SK-N-SH (cell line): ENCODE measurements at regions not wholly inside any gene's neighbourhood (a gene's known extent, or its start where the extent isn't known, plus 50 kb on each side); places are given as distances from the start of the nearest gene placed in this dataset.

Experiments
- CTCF ChIA-PET: fragments of 300-600, 350-600 bp; formaldehyde crosslinking; extraction: SDS; loops from one replicate; lab custom pipeline; 2021; lab: Yijun Ruan, JAX
- POLR2A ChIA-PET: fragments of 350-600 bp; sonication (Branson Sonifier 250); formaldehyde crosslinking; extraction: SDS; loops from one replicate; lab custom pipeline; 2020; ENCODE audit warnings: antibody characterized with exemption, inconsistent platforms; lab: Yijun Ruan, JAX
- DNase-seq: peaks from one replicate; pipeline ENCODE4 v3.0.0; 2012
- H2AFZ ChIP-seq: fragments of 200-600 bp; sonication (generic); 2 replicates; pipeline ENCODE4 v1.8.1; 2016; ENCODE audit warnings: antibody characterized with exemption, mild to moderate bottlenecking, low read depth
- H3F3A ChIP-seq: fragments of 200-600 bp; sonication (generic); replicated peaks from 2 replicates; pipeline ENCODE3; 2016; ENCODE audit warnings: antibody characterized with exemption, mild to moderate bottlenecking; ENCODE audit not compliant: insufficient read depth
- H3K27ac ChIP-seq, 2 experiments: fragments of 200-500 bp in 1 of 2; fragments of 200-600 bp in 1 of 2; sonication (Bioruptor generic) in 1 of 2; sonication (generic), shearing (Covaris generic) in 1 of 2; 2 replicates each; pipeline versions ENCODE4 v1.5.1 to v1.6.1; 2014 to 2016; ENCODE audit warnings: low read depth in 2 of 2, inconsistent platforms in 1 of 2, low read length in 1 of 2, mild to moderate bottlenecking in 1 of 2, mixed read lengths in 1 of 2
- H3K27me3 ChIP-seq: fragments of 200-600 bp; sonication (generic), shearing (Covaris generic); 2 replicates; pipeline ENCODE4 v1.6.1; 2016; ENCODE audit warnings: mixed run types; ENCODE audit not compliant: insufficient read depth
- H3K36me3 ChIP-seq, 2 experiments: fragments of 200-500 bp in 1 of 2; fragments of 200-600 bp in 1 of 2; sonication (Bioruptor generic) in 1 of 2; sonication (generic) in 1 of 2; replicated peaks in 1 of 2; 2 replicates each; pipeline versions ENCODE3 to v1.5.1; 2014 to 2016; ENCODE audit warnings: low read length in 1 of 2, mild to moderate bottlenecking in 1 of 2; ENCODE audit not compliant: insufficient read depth in 2 of 2, control insufficient read depth in 1 of 2
- H3K4me1 ChIP-seq, 2 experiments: fragments of 200-500 bp in 1 of 2; fragments of 200-600 bp in 1 of 2; sonication (Bioruptor generic) in 1 of 2; sonication (generic), shearing (Covaris generic) in 1 of 2; 2 replicates each; pipeline versions ENCODE4 v1.5.1 to v1.6.1; 2014 to 2016; ENCODE audit warnings: low read depth in 1 of 2, low read length in 1 of 2, mixed run types in 1 of 2; ENCODE audit not compliant: insufficient read depth in 2 of 2, control insufficient read depth in 1 of 2
- H3K4me2 ChIP-seq: fragments of 200-600 bp; sonication (generic), shearing (Covaris generic); 2 replicates; pipeline ENCODE4 v1.6.1; 2017; ENCODE audit warnings: mixed run types
- H3K4me3 ChIP-seq, 2 experiments: fragments of 200-500 bp in 1 of 2; fragments of 200-600 bp in 1 of 2; sonication (Bioruptor generic) in 1 of 2; sonication (generic), shearing (Covaris generic) in 1 of 2; 2 replicates each; pipeline versions ENCODE4 v1.5.1 to v1.8.1; 2014 to 2016; ENCODE audit warnings: low read depth in 2 of 2, inconsistent platforms in 1 of 2, low read length in 1 of 2, mild to moderate bottlenecking in 1 of 2, mixed read lengths in 1 of 2, moderate library complexity in 1 of 2
- H3K79me2 ChIP-seq: fragments of 200-600 bp; sonication (generic); 2 replicates; pipeline ENCODE4 v1.8.1; 2017; ENCODE audit warnings: mild to moderate bottlenecking; ENCODE audit not compliant: insufficient read depth
- H3K9ac ChIP-seq: fragments of 200-600 bp; sonication (generic); 2 replicates; pipeline ENCODE4 v1.6.1; 2017; ENCODE audit warnings: mixed run types
- H3K9me2 ChIP-seq: fragments of 200-600 bp; sonication (generic); 2 replicates; pipeline ENCODE4 v1.6.1; 2017; ENCODE audit warnings: mixed run types
- H3K9me3 ChIP-seq: fragments of 200-600 bp; sonication (generic); 2 replicates; pipeline ENCODE4 v1.6.1; 2017; ENCODE audit warnings: mixed run types, mild to moderate bottlenecking, moderate library complexity
- H4K20me1 ChIP-seq: fragments of 200-600 bp; sonication (generic); 2 replicates; pipeline ENCODE4 v1.6.1; 2017; ENCODE audit warnings: mild to moderate bottlenecking, mixed run types; ENCODE audit not compliant: insufficient read depth
- CTCF ChIP-seq: fragments of 200-600 bp; sonication (generic); IDR thresholded peaks from 2 replicates; pipeline ENCODE4 v1.6.1; 2017; ENCODE audit warnings: antibody characterized with exemption, mild to moderate bottlenecking, moderate library complexity
- FOXJ3 ChIP-seq: sonication (generic); formaldehyde crosslinking; IDR thresholded peaks from 2 replicates; pipeline ENCODE4 v1.5.1; 2020; ENCODE audit warnings: mild to moderate bottlenecking, missing genetic modification reagents
- FOXM1 ChIP-seq: IDR thresholded peaks from 2 replicates; pipeline ENCODE4 v1.4.0; 2012; ENCODE audit warnings: low read depth, mild to moderate bottlenecking
- GATA2 ChIP-seq: sonication (generic); formaldehyde crosslinking; IDR thresholded peaks from 2 replicates; pipeline ENCODE4 v1.5.0; 2020; ENCODE audit warnings: mild to moderate bottlenecking, missing genetic modification reagents
- MAX ChIP-seq: IDR thresholded peaks from 2 replicates; pipeline ENCODE4 v1.4.0; 2012; ENCODE audit warnings: low read depth
- NRF1 ChIP-seq: IDR thresholded peaks from 2 replicates; pipeline ENCODE4 v1.6.1; 2012; ENCODE audit warnings: low read depth, mild to moderate bottlenecking, low read length
- PBX3 ChIP-seq: IDR thresholded peaks from 2 replicates; pipeline ENCODE4; 2012
- POLR2AphosphoS5 ChIP-seq: IDR thresholded peaks from 2 replicates; pipeline ENCODE4 v1.6.1; 2012; ENCODE audit warnings: low read depth, low read length
- RCOR1 ChIP-seq: fragments of 150-350 bp; IDR thresholded peaks from 2 replicates; pipeline ENCODE4 v1.6.1; 2017; ENCODE audit warnings: antibody characterized with exemption, low read length
- REST ChIP-seq: IDR thresholded peaks from 2 replicates; pipeline ENCODE4 v1.6.1; 2012; ENCODE audit warnings: mild to moderate bottlenecking, low read depth, low read length, moderate library complexity
- RXRA ChIP-seq: IDR thresholded peaks from 2 replicates; pipeline ENCODE4 v1.4.0; 2012; ENCODE audit warnings: low read depth, mild to moderate bottlenecking, borderline replicate concordance
- TAF1 ChIP-seq: IDR thresholded peaks from 2 replicates; pipeline ENCODE4 v1.6.1; 2012; ENCODE audit warnings: low read depth, mild to moderate bottlenecking, low read length, moderate library complexity, borderline replicate concordance
- TCF12 ChIP-seq: IDR thresholded peaks from 2 replicates; pipeline ENCODE4 v1.4.0; 2012
- TEAD4 ChIP-seq: IDR thresholded peaks from 2 replicates; pipeline ENCODE4 v1.4.0; 2012; ENCODE audit warnings: mild to moderate bottlenecking, borderline replicate concordance; ENCODE audit not compliant: insufficient read depth
- USF1 ChIP-seq: IDR thresholded peaks from 2 replicates; pipeline ENCODE4 v1.4.0; 2012; ENCODE audit warnings: low read depth, borderline replicate concordance
- USF2 ChIP-seq: fragments of 150-350 bp; IDR thresholded peaks from 2 replicates; pipeline ENCODE4 v1.6.1; 2017; ENCODE audit warnings: antibody characterized with exemption, low read length, low read depth, borderline replicate concordance
- whole genome bisulfite sequencing: methylation state at CpG from one replicate; pipeline ENCODE4 v1.1.6; 2017; ENCODE audit warnings: low lambda C conversion rate; 5-methylcytosine and 5-hydroxymethylcytosine counted together

GRCh38 chr4:96504386-96504785, 664.5 kb downstream of the PDHA2 start:
- Histone ChIP-seq H3K9me3 (no peaks in the 10 kb centered on the region), H3K4me3 (no peak overlapping the region), H3K27me3 (no peaks in the 10 kb centered on the region), H3K4me2 (no peak overlapping the region), H4K20me1 (no peaks in the 10 kb centered on the region), H3K27ac (no peak overlapping the region), H3K79me2 (no peaks in the 10 kb centered on the region), H3K4me1 (no peaks in the 10 kb centered on the region), H3K36me3 (no peaks in the 10 kb centered on the region), H3F3A (no peaks in the 10 kb centered on the region), H3K9me2 (no peaks in the 10 kb centered on the region)
- DNase-seq: no peak
- ChIA-PET POLR2A (no interaction called here), CTCF (no interaction called here)
- 41% methylated on average over 5 of the region's 5 CpGs for WGBS
- no peak for TF ChIP-seq RCOR1
- no peak for TF ChIP-seq PBX3
- TF ChIP-seq TAF1: no peak
- no peak for TF ChIP-seq FOXM1
- TF ChIP-seq CTCF: no peak
- TF ChIP-seq USF2: no peak
- no peak for TF ChIP-seq POLR2AphosphoS5
- no peak for TF ChIP-seq RXRA
- no peak for TF ChIP-seq NRF1
- no peak for TF ChIP-seq GATA2 (CRISPR knock-in tag)
- no peak for TF ChIP-seq MAX
- TF ChIP-seq, all 33 proteins: peak for 0
- no peak overlapping the region for H3K9ac ChIP-seq
- no peak overlapping the region for H2AFZ ChIP-seq

- CTCF ChIA-PET: no interaction called here
- Histone ChIP-seq H3K9me2 (no peaks in the 10 kb centered on the region), H3K27ac (no peak overlapping the region), H3K9me3 (no peaks in the 10 kb centered on the region), H3K36me3 (no peaks in the 10 kb centered on the region), H3K79me2 (no peaks in the 10 kb centered on the region), H2AFZ (no peak overlapping the region), H4K20me1 (no peaks in the 10 kb centered on the region), H3K4me3 (no peak overlapping the region), H3K4me2 (no peak overlapping the region), H3K4me1 (no peaks in the 10 kb centered on the region), H3K9ac (no peak overlapping the region), H3K27me3 (no peaks in the 10 kb centered on the region), H3F3A (no peaks in the 10 kb centered on the region)
- 31% methylated on average over 2 of the region's 2 CpGs for WGBS
- POLR2A ChIA-PET: no interaction called here
- DNase-seq: no peak
- TF ChIP-seq FOXJ3 (CRISPR knock-in tag) (no peak), RXRA (no peak), REST (no peak), POLR2AphosphoS5 (no peak), TCF12 (no peak), GATA2 (CRISPR knock-in tag) (no peak), TEAD4 (no peak), NRF1 (no peak), CTCF (no peak), USF1 (no peak)
Measured at GRCh38 chr4:96509039-96509741, 669.3 kb downstream of the PDHA2 start.
